ENCODE measurements at regions not wholly inside any gene's neighbourhood (a gene's known extent, or its start where the extent isn't known, plus 50 kb on each side); places are given as distances from the start of the nearest gene placed in this dataset.

DNA sequence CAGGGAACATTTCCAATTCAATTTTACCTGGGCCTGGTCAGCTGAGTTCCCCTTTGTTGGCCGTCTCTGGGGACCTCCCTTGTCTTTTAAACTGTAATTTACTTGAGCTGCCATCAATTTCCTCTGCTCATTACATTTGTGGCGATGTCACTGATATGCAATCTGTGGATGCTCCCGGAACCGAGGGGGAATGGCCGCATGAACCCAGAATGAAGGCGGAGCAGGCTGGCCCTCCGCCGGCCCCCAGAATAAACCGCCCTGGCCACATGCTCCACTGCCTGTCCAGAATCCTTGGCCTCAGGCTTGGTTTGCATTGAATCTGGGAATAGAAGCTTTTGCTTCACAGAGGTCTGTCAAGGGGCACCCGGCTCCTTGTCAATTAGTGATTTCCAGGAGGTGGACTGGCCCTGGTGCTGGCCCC lies 276.8 kb downstream of the TEX29 start:
- no peak for TF ChIP-seq CTCF (IDR thresholded peaks at IDR 0.05)
- TF ChIP-seq POLR2A (IDR thresholded peaks at IDR 0.05): no peak
- TF ChIP-seq EP300 (IDR thresholded peaks at IDR 0.05): no peak
- TF ChIP-seq POLR2AphosphoS5 (IDR thresholded peaks at IDR 0.05): no peak

Data from sigmoid colon (tissue), 4 donors.